WERI-Rb-1 (cell line): ENCODE measurements at regions not wholly inside any gene's neighbourhood (a gene's known extent, or its start where the extent isn't known, plus 50 kb on each side); places are given as distances from the start of the nearest gene placed in this dataset.

Experiments used
- DNase-seq: peaks from one replicate; pipeline ENCODE4 v3.0.0-alpha.2; 2020
- H3K27ac ChIP-seq: fragments of 250-450 bp; sonication (Bioruptor Pico); 2 replicates; pipeline ENCODE4 v1.5.1; 2020; ENCODE audit warnings: mild to moderate bottlenecking, moderate library complexity
- H3K27me3 ChIP-seq: fragments of 250-450 bp; sonication (Bioruptor Pico); 2 replicates; pipeline ENCODE4 v1.5.1; 2021; ENCODE audit warnings: mild to moderate bottlenecking, low read depth, moderate library complexity; ENCODE audit not compliant: insufficient read depth, severe bottlenecking
- H3K36me3 ChIP-seq: fragments of 250-450 bp; sonication (Bioruptor Pico); 2 replicates; pipeline ENCODE4 v1.5.1; 2020; ENCODE audit warnings: mild to moderate bottlenecking, moderate library complexity
- H3K4me3 ChIP-seq: 2 replicates; pipeline ENCODE4 v1.5.1; 2011; ENCODE audit warnings: low read depth, mild to moderate bottlenecking, control low read depth, low read length
- H3K9me3 ChIP-seq: fragments of 250-450 bp; sonication (Bioruptor Pico); 2 replicates; pipeline ENCODE4 v1.5.1; 2021; ENCODE audit warnings: mild to moderate bottlenecking, moderate library complexity; ENCODE audit not compliant: severe bottlenecking
- TF ChIP-seq, protein P1 (sequence below): IDR thresholded peaks from 2 replicates; pipeline ENCODE4 v1.5.1; 2011; ENCODE audit warnings: low read depth, mild to moderate bottlenecking, control low read depth, inconsistent platforms, low read length

DNA sequence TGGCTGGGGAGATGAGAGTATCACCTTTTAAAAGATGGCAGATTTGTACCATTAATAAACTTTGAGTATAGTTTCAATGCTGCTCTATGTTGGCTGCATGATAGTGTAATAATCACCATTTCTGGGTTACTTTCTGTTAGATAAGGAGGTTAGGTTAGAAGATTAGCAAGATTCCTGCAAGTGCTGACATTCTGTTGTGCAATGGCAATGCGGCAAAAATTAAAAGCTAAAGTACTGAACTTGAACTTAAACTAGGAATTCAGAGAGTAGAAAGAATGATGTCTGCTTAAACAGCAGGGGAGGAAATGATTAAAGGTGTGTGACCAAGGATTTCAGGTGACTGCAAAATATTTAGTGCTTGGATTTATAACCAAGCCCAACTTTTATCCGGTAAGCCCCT lies 399.8 kb upstream of the MON1B start:
- no peak for DNase-seq
- Histone ChIP-seq H3K27me3 (peaks cover 3% of the 10 kb centered on the region), H3K9me3 (no peaks in the 10 kb centered on the region), H3K27ac (no peak overlapping the region), H3K4me3 (no peak overlapping the region), H3K36me3 (no peaks in the 10 kb centered on the region)
- TF ChIP-seq, protein P1, sequence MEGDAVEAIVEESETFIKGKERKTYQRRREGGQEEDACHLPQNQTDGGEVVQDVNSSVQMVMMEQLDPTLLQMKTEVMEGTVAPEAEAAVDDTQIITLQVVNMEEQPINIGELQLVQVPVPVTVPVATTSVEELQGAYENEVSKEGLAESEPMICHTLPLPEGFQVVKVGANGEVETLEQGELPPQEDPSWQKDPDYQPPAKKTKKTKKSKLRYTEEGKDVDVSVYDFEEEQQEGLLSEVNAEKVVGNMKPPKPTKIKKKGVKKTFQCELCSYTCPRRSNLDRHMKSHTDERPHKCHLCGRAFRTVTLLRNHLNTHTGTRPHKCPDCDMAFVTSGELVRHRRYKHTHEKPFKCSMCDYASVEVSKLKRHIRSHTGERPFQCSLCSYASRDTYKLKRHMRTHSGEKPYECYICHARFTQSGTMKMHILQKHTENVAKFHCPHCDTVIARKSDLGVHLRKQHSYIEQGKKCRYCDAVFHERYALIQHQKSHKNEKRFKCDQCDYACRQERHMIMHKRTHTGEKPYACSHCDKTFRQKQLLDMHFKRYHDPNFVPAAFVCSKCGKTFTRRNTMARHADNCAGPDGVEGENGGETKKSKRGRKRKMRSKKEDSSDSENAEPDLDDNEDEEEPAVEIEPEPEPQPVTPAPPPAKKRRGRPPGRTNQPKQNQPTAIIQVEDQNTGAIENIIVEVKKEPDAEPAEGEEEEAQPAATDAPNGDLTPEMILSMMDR, result no peak

DNA sequence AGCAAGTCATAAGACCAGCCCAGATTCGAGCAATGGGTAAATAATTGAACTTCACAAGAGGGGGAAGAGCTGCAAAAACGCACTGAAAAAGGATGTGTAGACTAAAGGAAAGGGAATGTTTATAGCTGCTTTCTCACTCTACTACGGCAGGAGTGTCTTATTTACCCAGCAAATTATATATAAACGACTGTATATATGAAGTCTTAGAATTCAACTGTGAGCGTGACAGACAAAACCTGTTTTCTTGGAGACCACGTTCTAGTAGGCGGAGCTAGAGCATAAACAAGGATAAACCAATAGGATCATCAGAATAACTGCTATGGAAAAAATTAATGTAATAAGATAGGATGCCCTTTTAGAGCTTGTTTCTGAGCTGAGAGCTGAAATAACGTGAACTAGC lies 394.6 kb upstream of the MON1B start:
- DNase-seq, result no peak
- no peak overlapping the region for H3K27ac ChIP-seq
- H3K27me3 ChIP-seq, result peaks cover 7% of the 10 kb centered on the region
- no peaks in the 10 kb centered on the region for H3K36me3 ChIP-seq
- TF ChIP-seq, protein P1, result no peak
- H3K9me3 ChIP-seq, result no peaks in the 10 kb centered on the region
- no peak overlapping the region for H3K4me3 ChIP-seq

DNA sequence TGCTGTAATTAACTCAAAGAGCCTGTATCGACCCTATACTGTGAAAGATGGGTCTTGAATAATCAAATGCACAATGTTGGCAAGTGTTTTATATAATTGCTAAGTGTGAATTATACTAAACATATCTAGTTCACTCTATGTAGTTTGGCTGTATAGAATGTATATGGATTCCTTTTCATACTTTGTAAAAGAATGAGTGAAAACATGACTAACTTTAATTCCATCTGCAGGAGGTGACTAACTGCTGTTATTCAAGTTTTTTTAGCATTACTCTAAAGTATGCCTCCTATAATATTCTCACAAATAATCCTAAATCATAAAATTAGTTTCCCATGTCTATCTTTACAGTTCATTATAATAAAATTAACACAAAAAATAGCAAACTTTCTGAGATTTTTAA lies 394.0 kb upstream of the MON1B start:
- Histone ChIP-seq H3K27me3 (peaks cover 7% of the 10 kb centered on the region), H3K9me3 (no peaks in the 10 kb centered on the region), H3K27ac (no peak overlapping the region), H3K4me3 (no peak overlapping the region), H3K36me3 (no peaks in the 10 kb centered on the region)
- no peak for DNase-seq
- TF ChIP-seq, protein P1, result no peak

DNA sequence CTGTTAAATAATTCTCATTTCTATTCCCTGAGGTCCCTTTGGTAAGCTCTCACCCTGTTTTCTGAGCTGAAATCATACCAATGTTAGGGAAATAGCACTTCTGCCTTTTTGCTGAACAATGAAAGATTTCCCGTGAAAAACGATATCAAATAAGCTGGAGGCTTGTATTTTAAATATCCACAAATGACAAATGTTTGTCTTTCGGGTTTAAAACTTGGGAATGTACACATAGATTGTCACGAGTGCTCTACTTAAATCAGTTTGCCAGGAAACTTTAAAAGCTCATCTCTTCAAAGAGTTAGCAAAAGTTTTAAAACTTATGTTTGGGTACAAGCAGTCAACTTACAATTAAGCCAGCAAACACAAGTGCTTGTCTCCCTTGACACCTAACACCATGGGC lies 393.5 kb upstream of the MON1B start:
- no peaks in the 10 kb centered on the region for H3K36me3 ChIP-seq
- H3K4me3 ChIP-seq, result no peak overlapping the region
- no peak overlapping the region for H3K27ac ChIP-seq
- no peak for DNase-seq
- TF ChIP-seq, protein P1, result no peak
- no peaks in the 10 kb centered on the region for H3K9me3 ChIP-seq
- H3K27me3 ChIP-seq, result peaks cover 7% of the 10 kb centered on the region

DNA sequence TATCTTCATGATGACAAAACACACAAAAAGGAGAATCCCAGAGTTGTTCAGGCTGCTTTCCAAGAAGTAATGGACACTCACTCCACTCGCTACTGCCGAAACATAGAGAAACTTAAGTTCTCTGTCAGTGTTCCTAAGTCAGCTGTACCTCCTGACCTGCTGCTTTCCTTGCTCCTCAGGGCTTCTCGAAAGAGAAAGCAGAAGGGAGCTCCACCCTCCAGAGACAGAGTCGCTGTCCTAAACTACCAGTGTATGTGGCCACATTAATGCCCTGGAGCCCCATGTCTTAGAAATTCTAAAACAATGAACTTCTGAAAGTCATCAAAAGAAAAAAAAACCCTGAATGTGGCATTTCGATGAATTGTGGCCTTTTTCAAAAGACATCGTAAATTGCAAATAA lies 390.8 kb upstream of the MON1B start:
- DNase-seq, result no peak
- H3K36me3 ChIP-seq, result no peaks in the 10 kb centered on the region
- no peak overlapping the region for H3K4me3 ChIP-seq
- no peak overlapping the region for H3K27ac ChIP-seq
- H3K9me3 ChIP-seq, result no peaks in the 10 kb centered on the region
- H3K27me3 ChIP-seq, result peaks cover 4% of the 10 kb centered on the region
- TF ChIP-seq, protein P1, result no peak

DNA sequence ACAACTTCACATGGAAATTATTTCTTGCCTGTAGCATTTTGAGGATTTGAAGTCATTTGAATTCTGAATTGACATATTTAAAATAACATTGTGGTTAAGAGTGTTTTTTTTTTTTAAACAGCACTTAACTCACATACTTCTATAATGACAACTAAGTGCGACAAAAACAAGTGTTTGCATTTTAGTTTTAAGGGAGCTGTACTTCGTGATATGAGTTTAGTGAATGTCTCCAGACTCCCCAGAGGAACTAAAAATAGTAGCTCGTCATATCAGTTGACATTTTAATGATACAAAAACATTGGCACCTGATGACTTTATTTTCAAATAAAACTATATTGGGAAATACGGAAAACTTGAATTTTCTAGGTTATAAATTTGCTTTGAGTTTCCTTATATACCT lies 389.6 kb upstream of the MON1B start:
- Histone ChIP-seq H3K9me3 (peaks cover 2% of the 10 kb centered on the region), H3K27ac (no peak overlapping the region), H3K27me3 (peaks cover 4% of the 10 kb centered on the region), H3K36me3 (no peaks in the 10 kb centered on the region), H3K4me3 (no peak overlapping the region)
- TF ChIP-seq, protein P1, result no peak
- DNase-seq, result no peak
